ENCODE measurements at regions not wholly inside any gene's neighbourhood (a gene's known extent, or its start where the extent isn't known, plus 50 kb on each side); places are given as distances from the start of the nearest gene placed in this dataset.

GRCh38 chr14:53709381-53709780 lies 247.2 kb downstream of the BMP4 start:
- TF ChIP-seq CTCF (IDR thresholded peaks at IDR 0.05; ENCODE audit: low read depth, low read length), result no peak
- DNase-seq (ENCODE audit: low read depth in 2 of 2), result no peak
- no peak overlapping the region for H3K4me3 ChIP-seq (replicated peaks in 1 of 2; ENCODE audit: low read depth in 2 of 2, low read length in 2 of 2)

GRCh38 chr14:53703457-53703856 lies 253.2 kb downstream of the BMP4 start:
- H3K4me3 ChIP-seq (replicated peaks in 1 of 2; ENCODE audit: low read depth in 2 of 2, low read length in 2 of 2), result no peak overlapping the region
- no peak for TF ChIP-seq CTCF (IDR thresholded peaks at IDR 0.05; ENCODE audit: low read depth, low read length)
- no peak for DNase-seq (ENCODE audit: low read depth in 2 of 2)

- no peak for DNase-seq (ENCODE audit: low read depth in 2 of 2)
- no peak overlapping the region for H3K4me3 ChIP-seq (replicated peaks in 1 of 2; ENCODE audit: low read depth in 2 of 2, low read length in 2 of 2)
- no peak for TF ChIP-seq CTCF (IDR thresholded peaks at IDR 0.05; ENCODE audit: low read depth, low read length)
Observed at GRCh38 chr14:53701108-53701875, 255.3 kb downstream of the BMP4 start.

- no peak overlapping the region for H3K4me3 ChIP-seq (replicated peaks in 1 of 2; ENCODE audit: low read depth in 2 of 2, low read length in 2 of 2)
- peak in 1 of 2 donors; percentile 6 for DNase-seq (ENCODE audit: low read depth in 2 of 2)
- TF ChIP-seq CTCF (IDR thresholded peaks at IDR 0.05; ENCODE audit: low read depth, low read length), result no peak
Observed at GRCh38 chr14:53696217-53696965, 260.2 kb downstream of the BMP4 start.

DNA sequence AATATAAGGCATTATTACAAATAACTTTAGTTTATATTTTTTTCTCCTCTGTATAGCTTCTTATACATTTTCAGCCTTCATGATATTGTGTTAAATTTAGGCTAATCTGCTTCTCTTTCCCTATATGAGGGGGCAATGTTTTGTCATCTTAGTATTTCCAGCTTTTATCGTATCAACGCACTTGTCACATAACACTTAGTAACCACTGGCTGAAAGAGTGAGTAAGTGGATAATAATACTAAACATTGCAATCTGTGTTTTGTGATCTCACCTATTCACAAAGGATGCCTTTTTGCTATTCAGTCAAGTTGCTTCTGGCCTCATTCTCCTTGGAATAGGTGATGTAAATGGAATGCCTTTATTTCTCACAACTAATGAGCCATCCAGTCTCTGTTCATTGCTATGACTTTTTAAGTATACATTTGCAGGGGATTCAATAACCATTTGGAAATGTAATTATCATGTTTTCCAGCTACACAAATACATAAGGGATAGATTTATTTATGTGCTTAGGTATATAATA lies 260.9 kb downstream of the BMP4 start:
- no peak for DNase-seq (ENCODE audit: low read depth in 2 of 2)
- TF ChIP-seq CTCF (IDR thresholded peaks at IDR 0.05; ENCODE audit: low read depth, low read length), result no peak

GRCh38 chr14:53692885-53693284 lies 263.7 kb downstream of the BMP4 start:
- no peak overlapping the region for H3K4me3 ChIP-seq (replicated peaks in 1 of 2; ENCODE audit: low read depth in 2 of 2, low read length in 2 of 2)
- TF ChIP-seq CTCF (IDR thresholded peaks at IDR 0.05; ENCODE audit: low read depth, low read length), result no peak

More for the DNA sequence above, 260.9 kb downstream of the BMP4 start:
- H3K4me3 ChIP-seq (replicated peaks in 1 of 2; ENCODE audit: low read depth in 2 of 2, low read length in 2 of 2), result no peak overlapping the region

More at GRCh38 chr14:53692885-53693284, 263.7 kb downstream of the BMP4 start:
- DNase-seq (ENCODE audit: low read depth in 2 of 2), result no peak
